A673 (cell line): ENCODE measurements at regions not wholly inside any gene's neighbourhood (a gene's known extent, or its start where the extent isn't known, plus 50 kb on each side); places are given as distances from the start of the nearest gene placed in this dataset.

Experiments used
- BruUV-seq: library from RNA; stranded (reverse); fragments of 400-500 nt; replicated peaks from 2 replicates; lab custom pipeline; 2021; lab: Mats Ljungman, UMichigan
- CTCF ChIA-PET: fragments of 300-600 bp; sonication (Branson Sonifier 250); formaldehyde crosslinking; loops from one replicate; lab custom pipeline; 2022; ENCODE audit warnings: antibody characterized with exemption; lab: Charles Lee
- POLR2A ChIA-PET: fragments of 300-600 bp; sonication (Branson Sonifier 250); formaldehyde crosslinking; loops from one replicate; lab custom pipeline; 2022; ENCODE audit warnings: antibody characterized with exemption; ENCODE audit not compliant: low non-redundant PET; lab: Charles Lee
- DNase-seq: peaks from one replicate; pipeline ENCODE4 v3.0.0-alpha.2; 2015; ENCODE audit warnings: low spot score
- H3K27ac ChIP-seq: fragments of 200-600 bp; sonication (generic); 2 replicates; pipeline ENCODE4 v1.5.1; 2016; ENCODE audit warnings: mixed run types, low read depth, mild to moderate bottlenecking, mixed read lengths, antibody characterized with exemption, low read length; ENCODE audit not compliant: poor library complexity, severe bottlenecking
- H3K27me3 ChIP-seq: fragments of 200-600 bp; sonication (generic); replicated peaks from 2 replicates; pipeline ENCODE4 v1.6.1; 2017; ENCODE audit warnings: mixed run types, low read depth, mild to moderate bottlenecking, mixed read lengths, antibody characterized with exemption, low read length; ENCODE audit not compliant: insufficient read depth, poor library complexity
- H3K36me3 ChIP-seq: fragments of 200-600 bp; sonication (generic); 2 replicates; pipeline ENCODE4 v1.6.1; 2016; ENCODE audit warnings: mixed run types, mild to moderate bottlenecking, mixed read lengths, antibody characterized with exemption, low read length; ENCODE audit not compliant: insufficient read depth, poor library complexity, severe bottlenecking
- H3K4me1 ChIP-seq: fragments of 200-600 bp; sonication (generic); 2 replicates; pipeline ENCODE4 v1.6.1; 2017; ENCODE audit warnings: mixed run types, mild to moderate bottlenecking, mixed read lengths, antibody characterized with exemption, low read length; ENCODE audit not compliant: insufficient read depth, poor library complexity, severe bottlenecking
- H3K4me3 ChIP-seq: fragments of 200-600 bp; sonication (generic); 2 replicates; pipeline ENCODE4 v1.5.1; 2016; ENCODE audit warnings: low read depth, mixed run types, mild to moderate bottlenecking, mixed read lengths, low read length; ENCODE audit not compliant: poor library complexity, severe bottlenecking
- H3K9me3 ChIP-seq: fragments of 200-600 bp; sonication (generic); 2 replicates; pipeline ENCODE4 v1.6.1; 2016; ENCODE audit warnings: mixed run types, low read depth, mild to moderate bottlenecking, mixed read lengths, antibody characterized with exemption, low read length; ENCODE audit not compliant: poor library complexity, severe bottlenecking
- CTCF ChIP-seq: fragments of 300-800, 200-600 bp; sonication (generic); conservative IDR thresholded peaks from 2 replicates; pipeline ENCODE4 v1.5.1; 2017; ENCODE audit warnings: low read depth, mild to moderate bottlenecking, antibody characterized with exemption, low read length, moderate library complexity, mixed read lengths
- EZH2 ChIP-seq: fragments of 200-600 bp; sonication (generic); IDR thresholded peaks from 2 replicates; pipeline ENCODE4 v1.6.1; 2017; ENCODE audit warnings: borderline replicate concordance, low read depth, mild to moderate bottlenecking, mixed read lengths, antibody characterized with exemption, low read length; ENCODE audit not compliant: poor library complexity, severe bottlenecking
- intact Hi-C: fragments of 100-400 bp; cut with micrococcal nuclease; formaldehyde crosslinking; loops from one replicate; pipeline ENCODE4 v1.10.0; 2022; ENCODE audit not compliant: unreplicated experiment

GRCh38 chr5:110077147-110077546 is 387.4 kb downstream of the MAN2A1 start:
- CTCF ChIA-PET, result no interaction called here
- DNase-seq, result no peak
- intact Hi-C loops, result no loop called here
- no peaks in the 10 kb centered on the region for H3K27me3 ChIP-seq
- no peak overlapping the region for H3K4me3 ChIP-seq
- TF ChIP-seq EZH2 (no peak), CTCF (no peak)
- no peaks in the 10 kb centered on the region for H3K36me3 ChIP-seq
- no peaks in the 10 kb centered on the region for H3K9me3 ChIP-seq
- no peaks in the 10 kb centered on the region for H3K4me1 ChIP-seq
- POLR2A ChIA-PET, result no interaction called here
- H3K27ac ChIP-seq, result no peak overlapping the region
- BruUV-seq, result no TSS peak

- ChIA-PET POLR2A (no interaction called here), CTCF (no interaction called here)
- H3K36me3 ChIP-seq, result no peaks in the 10 kb centered on the region
- H3K9me3 ChIP-seq, result no peaks in the 10 kb centered on the region
- no peak overlapping the region for H3K27ac ChIP-seq
- no peak for TF ChIP-seq EZH2
- TF ChIP-seq CTCF, result no peak
- H3K4me3 ChIP-seq, result no peak overlapping the region
- no TSS peak for BruUV-seq
- intact Hi-C loops, result no loop called here
- no peaks in the 10 kb centered on the region for H3K4me1 ChIP-seq
- DNase-seq, result no peak
- H3K27me3 ChIP-seq, result no peaks in the 10 kb centered on the region
Observed at GRCh38 chr5:110082194-110082593, 392.5 kb downstream of the MAN2A1 start.

- no peak overlapping the region for H3K4me3 ChIP-seq
- no peaks in the 10 kb centered on the region for H3K4me1 ChIP-seq
- BruUV-seq, result no TSS peak
- H3K36me3 ChIP-seq, result no peaks in the 10 kb centered on the region
- no peaks in the 10 kb centered on the region for H3K9me3 ChIP-seq
- POLR2A ChIA-PET, result no interaction called here
- TF ChIP-seq CTCF (no peak), EZH2 (no peak)
- intact Hi-C loops, result no loop called here
- no peaks in the 10 kb centered on the region for H3K27me3 ChIP-seq
- CTCF ChIA-PET, result no interaction called here
- no peak overlapping the region for H3K27ac ChIP-seq
- no peak for DNase-seq
Observed at GRCh38 chr5:110082863-110083262, 393.1 kb downstream of the MAN2A1 start.
